ENCODE measurements at regions not wholly inside any gene's neighbourhood (a gene's known extent, or its start where the extent isn't known, plus 50 kb on each side); places are given as distances from the start of the nearest gene placed in this dataset.
A peak's percentile ranks its signal among the peaks of the same experiment; 100 is the strongest.

GRCh38 chr17:79189305-79189704, 114.7 kb downstream of the ENGASE start:
- no peak overlapping the region for H3K9ac ChIP-seq (ENCODE audit: low read length in 3 of 3)

DNA sequence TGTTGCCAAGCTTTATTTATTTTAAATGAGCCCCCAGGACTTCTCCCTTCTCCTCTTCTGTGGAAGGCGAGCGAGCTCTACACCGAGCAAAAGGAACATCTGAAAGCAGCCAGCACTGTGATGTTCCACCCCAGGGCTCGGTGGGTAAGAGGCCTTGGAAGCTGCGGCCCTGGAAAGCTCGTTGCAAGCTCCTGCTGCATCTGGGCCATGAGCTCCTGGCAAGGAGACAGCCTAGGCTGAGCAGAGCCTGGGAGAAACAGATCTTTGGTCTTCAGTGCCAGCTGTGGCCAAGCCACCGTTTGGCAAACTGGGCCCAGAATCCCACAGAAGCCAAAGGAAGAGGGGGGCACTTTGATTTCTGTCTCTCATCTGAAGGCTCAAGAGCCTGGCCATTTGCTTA, 114.1 kb downstream of the ENGASE start:
- no peaks in the 10 kb centered on the region for H3K4me1 ChIP-seq (ENCODE audit: control insufficient read depth in 2 of 3, insufficient read depth in 2 of 3, low read depth in 1 of 3, low read length in 3 of 3)
- no peak overlapping the region for H3K9ac ChIP-seq (ENCODE audit: low read length in 3 of 3)
- no peak for FAIRE-seq
- no peaks in the 10 kb centered on the region for H3K36me3 ChIP-seq (ENCODE audit: control insufficient read depth in 2 of 3, insufficient read depth in 3 of 3, low read length in 3 of 3)
- no peak for DNase-seq
- intact Hi-C loops (cut with DNase I), result no loop called here
- TF ChIP-seq CTCF (IDR thresholded peaks at IDR 0.05; ENCODE audit: borderline replicate concordance, extremely low read depth, insufficient read depth), result no peak
- H3K27me3 ChIP-seq (ENCODE audit: control insufficient read depth, insufficient read depth, low read length), result peaks cover 32% of the 10 kb centered on the region
- H3K9me3 ChIP-seq (ENCODE audit: control insufficient read depth in 2 of 3, insufficient read depth in 1 of 3, low read length in 3 of 3), result no peaks in the 10 kb centered on the region
- H3K4me3 ChIP-seq (ENCODE audit: low read length in 3 of 3), result no peak overlapping the region
- no peak overlapping the region for H3K27ac ChIP-seq (ENCODE audit: low read depth in 2 of 2, low read length in 2 of 2)

More at GRCh38 chr17:79189305-79189704, 114.7 kb downstream of the ENGASE start:
- DNase-seq (no peak), FAIRE-seq (no peak)
- Histone ChIP-seq H3K27ac (ENCODE audit: low read depth in 2 of 2, low read length in 2 of 2) (no peak overlapping the region), H3K4me1 (ENCODE audit: control insufficient read depth in 2 of 3, insufficient read depth in 2 of 3, low read depth in 1 of 3, low read length in 3 of 3) (no peaks in the 10 kb centered on the region), H3K4me3 (ENCODE audit: low read length in 3 of 3) (no peak overlapping the region), H3K36me3 (ENCODE audit: control insufficient read depth in 2 of 3, insufficient read depth in 3 of 3, low read length in 3 of 3) (no peaks in the 10 kb centered on the region), H3K9me3 (ENCODE audit: control insufficient read depth in 2 of 3, insufficient read depth in 1 of 3, low read length in 3 of 3) (no peaks in the 10 kb centered on the region), H3K27me3 (ENCODE audit: control insufficient read depth, insufficient read depth, low read length) (peaks cover 28% of the 10 kb centered on the region)
- TF ChIP-seq CTCF (IDR thresholded peaks at IDR 0.05; ENCODE audit: borderline replicate concordance, extremely low read depth, insufficient read depth), result no peak
- intact Hi-C loops (cut with DNase I), result no loop called here

- H3K27ac ChIP-seq (ENCODE audit: low read depth in 2 of 2, low read length in 2 of 2), result no peak overlapping the region
- DNase-seq, result peak in 3 of 5 donors; percentile 24 to 43 (median 42)
- no peak for FAIRE-seq
- H3K27me3 ChIP-seq (ENCODE audit: control insufficient read depth, insufficient read depth, low read length), result peaks cover 32% of the 10 kb centered on the region
- H3K36me3 ChIP-seq (ENCODE audit: control insufficient read depth in 2 of 3, insufficient read depth in 3 of 3, low read length in 3 of 3), result no peaks in the 10 kb centered on the region
- no peak overlapping the region for H3K4me3 ChIP-seq (ENCODE audit: low read length in 3 of 3)
- intact Hi-C loops (cut with DNase I), result no loop called here
- TF ChIP-seq CTCF (IDR thresholded peaks at IDR 0.05; ENCODE audit: borderline replicate concordance, extremely low read depth, insufficient read depth), result peak; percentile 24
- H3K9me3 ChIP-seq (ENCODE audit: control insufficient read depth in 2 of 3, insufficient read depth in 1 of 3, low read length in 3 of 3), result no peaks in the 10 kb centered on the region
- no peak overlapping the region for H3K9ac ChIP-seq (ENCODE audit: low read length in 3 of 3)
- H3K4me1 ChIP-seq (ENCODE audit: control insufficient read depth in 2 of 3, insufficient read depth in 2 of 3, low read depth in 1 of 3, low read length in 3 of 3), result no peaks in the 10 kb centered on the region
Observed at GRCh38 chr17:79188048-79188447, 113.4 kb downstream of the ENGASE start.

DNA sequence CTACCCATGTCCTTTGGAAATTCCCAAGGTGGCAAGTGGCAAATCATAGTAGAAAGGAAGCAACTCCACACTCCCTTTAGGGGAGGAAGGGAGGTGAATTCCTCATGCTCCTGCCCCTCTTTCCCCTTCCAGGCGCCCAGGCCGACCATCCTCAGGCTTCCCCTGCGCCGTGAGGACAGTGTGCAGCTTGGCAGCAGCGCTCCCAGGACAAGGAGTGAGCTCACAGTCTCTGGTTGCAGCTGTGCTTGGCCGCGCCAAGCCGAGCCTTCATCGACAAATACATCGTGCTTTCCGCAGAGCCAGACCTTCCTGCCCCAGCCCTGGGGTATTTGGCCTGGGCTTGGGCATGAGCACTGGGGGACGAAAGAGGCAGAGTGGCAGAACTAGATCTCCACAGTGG, 112.6 kb downstream of the ENGASE start:
- no peak overlapping the region for H3K27ac ChIP-seq (ENCODE audit: low read depth in 2 of 2, low read length in 2 of 2)
- DNase-seq (no peak), FAIRE-seq (no peak)
- intact Hi-C loops (cut with DNase I), result no loop called here
- TF ChIP-seq CTCF (IDR thresholded peaks at IDR 0.05; ENCODE audit: borderline replicate concordance, extremely low read depth, insufficient read depth), result no peak
- no peak overlapping the region for H3K9ac ChIP-seq (ENCODE audit: low read length in 3 of 3)
- no peak overlapping the region for H3K4me3 ChIP-seq (ENCODE audit: low read length in 3 of 3)
- H3K4me1 ChIP-seq (ENCODE audit: control insufficient read depth in 2 of 3, insufficient read depth in 2 of 3, low read depth in 1 of 3, low read length in 3 of 3), result no peaks in the 10 kb centered on the region
- no peaks in the 10 kb centered on the region for H3K9me3 ChIP-seq (ENCODE audit: control insufficient read depth in 2 of 3, insufficient read depth in 1 of 3, low read length in 3 of 3)
- H3K27me3 ChIP-seq (ENCODE audit: control insufficient read depth, insufficient read depth, low read length), result peaks cover 32% of the 10 kb centered on the region
- H3K36me3 ChIP-seq (ENCODE audit: control insufficient read depth in 2 of 3, insufficient read depth in 3 of 3, low read length in 3 of 3), result no peaks in the 10 kb centered on the region

Data from kidney (tissue), 13 donors.